Naive thymus-derived CD8-positive, alpha-beta T cell (primary cell): ENCODE measurements at regions not wholly inside any gene's neighbourhood (a gene's known extent, or its start where the extent isn't known, plus 50 kb on each side); places are given as distances from the start of the nearest gene placed in this dataset.
"Not testable (repeated sequence)": the region's sequence is repeated elsewhere in the genome, so short reads cannot be mapped to it uniquely, and the experiment has no call there.

Source experiments
- ATAC-seq, 2 donors: fragments of 150-1000 bp; cut with Tn5 transposase in 1 of 2; sonication (Bioruptor Pico), chemical (Tn5 transposase) in 1 of 2; 1 replicate in 1 of 2; 2 replicates in 1 of 2; pipeline ENCODE4 v1.10.0; 2021; ENCODE audit warnings: mild to moderate bottlenecking in 2 of 2, moderate library complexity in 2 of 2
- POLR2A ChIA-PET: fragments of 350-600 bp; sonication (Branson Sonifier 250); formaldehyde crosslinking; loops from one replicate; lab custom pipeline; 2021; ENCODE audit warnings: antibody characterized with exemption; lab: Charles Lee
- DNase-seq, 10 donors: peaks; one replicate each; pipeline versions ENCODE4 v3.0.0 to v3.0.0-alpha.2; 2020 to 2022
- H3K27ac Mint-ChIP-seq, 10 donors: one replicate each; pipeline ENCODE4 v1.8.0; 2020 to 2022; ENCODE audit warnings: mild to moderate bottlenecking in 10 of 10, mixed read lengths in 10 of 10, moderate library complexity in 4 of 10, inconsistent platforms in 1 of 10
- H3K27me3 Mint-ChIP-seq, 5 donors: one replicate each; pipeline ENCODE4 v1.8.0; 2021 to 2022; ENCODE audit warnings: mixed read lengths in 5 of 5
- H3K36me3 Mint-ChIP-seq, 3 donors: one replicate each; pipeline ENCODE4 v1.8.0; 2020 to 2022; ENCODE audit warnings: mixed read lengths in 3 of 3, mild to moderate bottlenecking in 2 of 3, inconsistent platforms in 1 of 3
- H3K4me1 Mint-ChIP-seq, 4 donors: one replicate each; pipeline ENCODE4 v1.8.0; 2021 to 2022; ENCODE audit warnings: mixed read lengths in 4 of 4
- H3K4me3 Mint-ChIP-seq, 10 donors: one replicate each; pipeline ENCODE4 v1.8.0; 2020 to 2022; ENCODE audit warnings: mild to moderate bottlenecking in 10 of 10, mixed read lengths in 10 of 10, moderate library complexity in 6 of 10, inconsistent platforms in 1 of 10
- H3K9me3 Mint-ChIP-seq, 9 donors: one replicate each; pipeline ENCODE4 v1.8.0; 2020 to 2022; ENCODE audit warnings: mixed read lengths in 9 of 9, mild to moderate bottlenecking in 3 of 9, inconsistent platforms in 1 of 9, moderate library complexity in 1 of 9

DNA sequence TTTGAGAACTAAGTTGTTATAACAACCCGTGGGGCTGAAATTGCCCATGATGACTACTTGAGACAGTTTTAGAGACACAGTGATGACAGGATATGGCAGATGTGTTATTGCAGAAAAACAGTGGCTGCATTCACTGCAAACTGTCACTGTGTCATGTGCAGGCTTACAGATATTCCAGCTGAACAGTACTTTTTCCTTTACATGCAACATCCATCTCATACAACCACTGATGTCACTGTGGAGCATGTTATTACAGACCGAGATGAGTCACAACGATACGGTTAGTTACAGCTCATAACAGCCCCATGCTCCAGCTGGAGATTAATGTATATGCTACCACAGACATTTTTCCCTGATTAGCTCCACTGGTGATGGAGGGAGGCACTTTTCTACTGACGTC, 207.4 kb downstream of the TMA16 start:
- no peaks in the 10 kb centered on the region for H3K4me1 Mint-ChIP-seq
- POLR2A ChIA-PET: no interaction called here

DNA sequence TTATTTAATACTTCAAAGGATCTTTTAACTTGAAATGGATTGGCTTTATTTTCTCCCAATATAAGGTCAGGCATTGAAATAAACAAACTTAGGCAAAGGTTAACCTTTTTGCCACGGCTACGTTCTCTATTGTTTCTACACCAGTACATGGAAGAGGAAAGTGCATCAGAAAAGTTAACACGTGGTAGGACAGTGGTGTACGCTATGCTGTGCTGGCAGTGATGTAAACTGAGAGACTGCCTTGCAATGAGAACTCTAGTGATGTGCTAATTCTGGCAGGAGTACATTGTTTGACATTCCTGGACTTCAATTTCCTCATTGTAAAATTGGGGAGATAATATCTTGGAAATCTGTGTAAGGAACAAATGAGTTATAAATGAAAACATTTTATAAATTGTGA, 208.2 kb downstream of the TMA16 start:
- ATAC-seq (no peak), DNase-seq (no peak)
- Mint-ChIP-seq H3K27me3 (peaks cover 0 to 17% (median 5%) of the 10 kb centered on the region in 5 donors), H3K27ac (no peak overlapping the region), H3K36me3 (no peaks in the 10 kb centered on the region), H3K9me3 (no peaks in the 10 kb centered on the region), H3K4me1 (no peaks in the 10 kb centered on the region), H3K4me3 (no peak overlapping the region)
- POLR2A ChIA-PET: no interaction called here

More for the DNA sequence above, 207.4 kb downstream of the TMA16 start:
- Mint-ChIP-seq H3K4me3 (no peak overlapping the region), H3K27me3 (peaks cover 1 to 20% (median 5%) of the 10 kb centered on the region in 5 donors), H3K9me3 (peaks cover 0 to under 1% (median 0%) of the 10 kb centered on the region in 9 donors), H3K27ac (no peak overlapping the region), H3K36me3 (peaks cover 0 to 2% (median under 1%) of the 10 kb centered on the region in 3 donors)
- ATAC-seq (no peak), DNase-seq (no peak)

DNA sequence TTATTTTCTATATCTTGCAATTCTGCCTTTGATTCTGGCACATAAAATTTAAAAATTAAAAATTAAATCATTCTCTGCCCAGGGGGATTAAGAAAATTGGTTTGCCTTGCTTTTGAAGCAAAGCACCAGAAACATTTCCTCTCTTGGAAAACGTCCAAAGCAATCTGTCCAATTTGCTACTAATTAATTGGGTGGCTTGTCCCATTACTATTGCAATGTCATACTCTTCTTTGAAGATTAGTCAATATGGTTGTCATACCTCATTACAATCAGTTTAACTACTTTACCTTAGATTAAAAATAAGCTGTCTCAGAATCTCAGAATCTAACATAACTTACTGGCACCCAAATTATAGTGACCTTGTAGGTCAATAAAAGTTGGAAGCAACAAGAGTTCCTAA, 208.8 kb downstream of the TMA16 start:
- Mint-ChIP-seq H3K9me3 (no peaks in the 10 kb centered on the region), H3K4me1 (no peaks in the 10 kb centered on the region), H3K4me3 (no peak overlapping the region), H3K27me3 (peaks cover 0 to 17% (median 4%) of the 10 kb centered on the region in 5 donors), H3K36me3 (no peaks in the 10 kb centered on the region), H3K27ac (no peak overlapping the region)
- DNase-seq: no peak
- POLR2A ChIA-PET: no interaction called here
- no peak for ATAC-seq

DNA sequence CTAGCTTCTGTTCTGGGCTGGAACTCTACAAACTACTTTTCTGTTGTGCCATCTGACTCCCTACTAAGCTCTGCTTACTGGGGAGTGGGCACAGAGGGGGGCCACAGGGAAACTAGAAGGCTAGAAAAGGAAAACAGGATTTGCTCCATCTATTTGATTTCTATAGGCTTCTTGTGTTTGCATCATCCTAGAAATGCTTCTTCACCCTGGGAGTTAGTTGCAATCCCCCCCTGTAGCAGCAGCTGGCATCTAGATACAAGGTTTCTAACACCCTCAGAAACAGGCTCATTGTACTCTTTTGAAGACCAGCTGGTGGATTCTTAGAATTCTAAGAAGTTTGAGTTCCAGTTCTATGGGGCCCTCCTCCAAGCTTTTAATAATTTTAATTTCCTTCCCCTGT, 213.4 kb downstream of the TMA16 start:
- Mint-ChIP-seq H3K36me3 (no peaks in the 10 kb centered on the region), H3K4me3 (no peak overlapping the region), H3K27ac (no peak overlapping the region), H3K9me3 (no peaks in the 10 kb centered on the region), H3K4me1 (no peaks in the 10 kb centered on the region), H3K27me3 (peaks cover 0 to 10% (median 4%) of the 10 kb centered on the region in 5 donors)
- POLR2A ChIA-PET: no interaction called here
- DNase-seq (no peak), ATAC-seq (no peak)

DNA sequence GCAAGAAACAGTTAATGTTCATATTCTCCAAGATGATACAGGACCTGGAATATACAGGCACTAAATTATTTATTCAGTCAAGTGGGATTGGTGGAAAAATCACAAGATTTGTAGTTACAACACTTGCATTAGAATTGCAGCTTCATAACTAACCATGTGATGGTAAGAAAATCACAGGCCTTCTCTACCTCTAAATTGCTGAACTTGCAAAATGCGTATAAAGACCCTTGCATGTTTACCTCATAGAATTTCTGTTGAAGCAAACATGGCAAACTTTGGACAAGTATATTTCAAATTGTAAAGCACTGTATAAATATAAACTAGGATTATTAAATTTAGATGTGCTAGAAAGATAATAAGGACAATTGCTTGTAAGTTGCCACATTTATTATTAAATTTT, 215.1 kb downstream of the TMA16 start:
- Mint-ChIP-seq H3K36me3 (no peaks in the 10 kb centered on the region), H3K27ac (no peak overlapping the region), H3K27me3 (peaks cover 0 to 6% (median 0%) of the 10 kb centered on the region in 5 donors), H3K4me1 (no peaks in the 10 kb centered on the region), H3K9me3 (no peaks in the 10 kb centered on the region), H3K4me3 (no peak overlapping the region)
- DNase-seq: no peak
- POLR2A ChIA-PET: no interaction called here
- ATAC-seq: no peak

DNA sequence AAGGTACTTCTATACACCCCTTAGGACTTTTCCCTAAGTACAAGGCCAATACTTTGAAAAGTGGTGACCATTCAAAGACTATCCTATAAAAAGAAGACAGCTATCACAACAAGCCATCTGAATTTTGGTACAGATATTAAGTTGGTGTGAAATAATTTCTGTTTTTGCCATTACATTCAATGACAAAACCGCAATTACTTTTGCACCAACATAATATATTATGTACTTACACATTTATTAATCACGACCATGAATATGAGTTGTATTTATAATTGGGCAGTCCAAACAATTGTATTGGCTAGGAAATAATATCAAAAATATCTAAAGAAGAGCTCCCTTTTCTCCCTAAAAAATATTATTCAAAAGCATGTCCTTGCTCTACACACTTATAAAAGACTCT, 215.7 kb downstream of the TMA16 start:
- ATAC-seq (no peak), DNase-seq (no peak)
- no peaks in the 10 kb centered on the region for H3K4me1 Mint-ChIP-seq
- peaks cover 0 to 6% (median 0%) of the 10 kb centered on the region in 5 donors for H3K27me3 Mint-ChIP-seq
- H3K9me3 Mint-ChIP-seq: no peaks in the 10 kb centered on the region
- POLR2A ChIA-PET: no interaction called here
- H3K4me3 Mint-ChIP-seq: no peak overlapping the region
- H3K36me3 Mint-ChIP-seq: no peaks in the 10 kb centered on the region
- no peak overlapping the region for H3K27ac Mint-ChIP-seq

DNA sequence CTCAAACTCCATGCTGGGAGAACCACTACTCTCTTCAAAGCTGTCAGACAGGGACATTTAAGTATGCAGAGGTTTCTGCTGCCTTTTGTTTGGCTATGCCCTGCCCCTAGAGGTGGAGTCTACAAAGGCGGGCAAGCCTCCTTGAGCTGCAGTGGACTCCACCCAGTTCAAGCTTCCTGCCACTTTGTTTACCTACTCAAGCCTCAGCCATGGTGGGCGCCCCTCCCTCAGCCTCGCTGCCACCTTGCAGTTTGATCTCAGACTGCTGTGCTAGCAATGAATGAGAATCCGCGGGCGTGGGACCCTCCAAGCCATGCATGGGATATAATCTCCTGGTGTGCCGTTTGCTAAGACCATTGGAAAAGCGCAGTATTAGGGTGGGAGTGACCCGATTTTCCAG, 230.0 kb downstream of the TMA16 start:
- POLR2A ChIA-PET, H3K27ac Mint-ChIP-seq, H3K4me3 Mint-ChIP-seq, H3K4me1 Mint-ChIP-seq, H3K36me3 Mint-ChIP-seq, H3K27me3 Mint-ChIP-seq, DNase-seq, ATAC-seq: not testable (repeated sequence)
- peaks cover 0 to 13% (median 8%) of the 10 kb centered on the region in 9 donors for H3K9me3 Mint-ChIP-seq

DNA sequence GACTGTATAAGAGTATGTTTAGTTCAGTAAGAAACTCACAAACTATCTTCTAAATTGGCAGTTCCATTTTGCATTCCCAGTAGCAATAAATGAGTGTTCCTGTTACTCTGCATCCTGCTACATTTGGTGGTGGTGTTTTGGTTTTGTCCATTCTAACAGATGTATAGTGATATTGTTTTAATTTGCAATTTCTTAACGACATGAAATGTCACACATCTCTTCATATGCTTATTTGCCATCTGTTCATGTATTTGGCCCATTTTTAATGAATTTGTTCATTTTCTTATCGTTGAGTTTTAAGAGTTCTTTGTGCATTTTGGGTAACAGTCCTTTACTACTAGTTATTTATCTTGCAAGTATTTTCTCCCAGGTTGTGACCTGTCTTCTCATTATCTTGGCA, 232.2 kb downstream of the TMA16 start:
- H3K9me3 Mint-ChIP-seq: peaks cover 0 to 11% (median 0%) of the 10 kb centered on the region in 9 donors
- ATAC-seq (no peak), DNase-seq (no peak)
- H3K27ac Mint-ChIP-seq: no peak overlapping the region
- no peak overlapping the region for H3K4me3 Mint-ChIP-seq
- POLR2A ChIA-PET: no interaction called here
- peaks cover 0 to 6% (median 2%) of the 10 kb centered on the region in 3 donors for H3K36me3 Mint-ChIP-seq
- H3K4me1 Mint-ChIP-seq: no peaks in the 10 kb centered on the region
- H3K27me3 Mint-ChIP-seq: peaks cover 2 to 21% (median 9%) of the 10 kb centered on the region in 5 donors

DNA sequence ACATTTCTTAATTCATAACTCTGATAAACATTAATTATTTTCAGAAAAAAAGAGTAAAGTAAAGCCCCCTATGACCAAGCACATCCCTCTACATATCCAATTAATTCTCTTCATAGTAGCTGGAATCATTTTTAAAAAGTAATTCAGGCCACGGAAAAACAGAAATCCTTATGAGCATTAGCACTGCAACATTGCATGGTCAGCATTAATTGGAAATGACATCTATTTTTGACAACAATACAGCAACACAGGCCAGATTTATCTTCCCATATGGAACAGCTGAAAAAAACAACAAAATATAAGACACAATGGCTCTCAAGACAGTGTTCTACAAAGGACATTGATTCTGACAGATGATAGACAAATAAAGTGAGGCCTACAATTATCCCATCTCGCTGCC, 236.6 kb downstream of the TMA16 start:
- DNase-seq (no peak), ATAC-seq (no peak)
- POLR2A ChIA-PET: no interaction called here
- Mint-ChIP-seq H3K27ac (no peak overlapping the region), H3K4me1 (no peaks in the 10 kb centered on the region), H3K4me3 (no peak overlapping the region), H3K27me3 (peaks cover 0 to 27% (median 6%) of the 10 kb centered on the region in 5 donors), H3K9me3 (peaks cover 0 to 11% (median 5%) of the 10 kb centered on the region in 9 donors), H3K36me3 (peaks cover 0 to 6% (median 0%) of the 10 kb centered on the region in 3 donors)

DNA sequence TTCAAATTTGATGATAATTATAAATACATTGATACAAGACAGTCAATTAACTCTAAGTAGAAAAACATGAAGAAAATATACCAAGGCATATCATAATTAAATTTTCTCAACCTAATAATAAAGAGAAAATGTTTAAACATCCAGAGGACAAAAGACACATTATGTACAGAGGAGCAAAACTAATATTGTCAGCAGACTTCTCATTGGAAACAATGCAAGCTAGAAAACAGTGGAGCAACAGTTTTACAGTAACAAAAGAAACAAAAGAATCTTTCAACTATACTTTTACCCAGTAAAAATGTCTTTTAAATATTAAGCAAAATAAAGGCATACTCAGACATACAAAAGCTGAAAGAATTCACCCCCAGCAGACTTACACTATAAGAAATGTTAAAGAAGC, 238.0 kb downstream of the TMA16 start:
- POLR2A ChIA-PET: no interaction called here
- Mint-ChIP-seq H3K4me3 (no peak overlapping the region), H3K27me3 (peaks cover 0 to 23% (median 4%) of the 10 kb centered on the region in 5 donors), H3K36me3 (peaks cover 0 to 3% (median 0%) of the 10 kb centered on the region in 3 donors), H3K9me3 (peaks cover 0 to 11% (median 2%) of the 10 kb centered on the region in 9 donors), H3K4me1 (no peaks in the 10 kb centered on the region), H3K27ac (no peak overlapping the region)
- DNase-seq: no peak
- no peak for ATAC-seq

DNA sequence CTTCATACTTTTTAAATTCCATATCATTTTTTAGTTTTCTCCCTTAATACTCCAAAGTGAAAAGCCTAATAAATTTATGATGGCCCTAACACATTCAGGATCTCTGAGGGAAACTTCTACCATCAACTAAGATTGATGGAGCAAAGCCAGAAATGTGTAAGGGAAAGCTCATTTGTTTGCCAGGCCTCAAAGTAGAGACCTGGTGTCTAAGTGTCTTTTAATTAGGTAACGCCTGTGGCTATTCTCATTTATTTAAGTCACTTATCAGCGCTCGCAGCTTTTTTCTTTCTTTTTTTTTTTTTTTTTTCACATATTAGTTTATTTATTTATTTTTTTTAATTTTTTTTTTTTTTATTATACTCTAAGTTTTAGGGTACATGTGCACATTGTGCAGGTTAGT, 242.4 kb downstream of the TMA16 start:
- Mint-ChIP-seq H3K36me3 (no peaks in the 10 kb centered on the region), H3K4me3 (no peak overlapping the region), H3K9me3 (peaks cover 0 to 5% (median 0%) of the 10 kb centered on the region in 9 donors), H3K27ac (no peak overlapping the region), H3K4me1 (no peaks in the 10 kb centered on the region), H3K27me3 (peaks cover 0 to 4% (median 0%) of the 10 kb centered on the region in 5 donors)
- ATAC-seq (no peak), DNase-seq (no peak)
- POLR2A ChIA-PET: no interaction called here

DNA sequence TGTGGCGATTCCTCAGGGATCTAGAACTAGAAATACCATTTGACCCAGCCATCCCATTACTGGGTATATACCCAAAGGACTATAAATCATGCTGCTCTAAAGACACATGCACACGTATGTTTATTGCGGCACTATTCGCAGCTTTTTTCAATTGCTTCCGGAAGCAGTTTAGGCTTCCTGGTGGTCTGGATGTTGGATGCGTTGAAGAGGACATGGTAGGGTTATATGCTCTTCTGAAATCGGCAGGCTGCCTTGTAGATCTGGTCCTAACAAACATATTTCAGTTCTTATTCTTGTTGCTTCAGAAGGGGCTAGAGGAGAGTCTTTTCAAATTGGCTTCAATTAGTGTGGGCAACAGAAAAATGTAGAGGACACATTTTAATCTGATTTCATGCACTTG, 243.4 kb downstream of the TMA16 start:
- H3K27me3 Mint-ChIP-seq, H3K9me3 Mint-ChIP-seq, H3K4me3 Mint-ChIP-seq, POLR2A ChIA-PET, DNase-seq, H3K27ac Mint-ChIP-seq, H3K4me1 Mint-ChIP-seq, H3K36me3 Mint-ChIP-seq, ATAC-seq: not testable (repeated sequence)

DNA sequence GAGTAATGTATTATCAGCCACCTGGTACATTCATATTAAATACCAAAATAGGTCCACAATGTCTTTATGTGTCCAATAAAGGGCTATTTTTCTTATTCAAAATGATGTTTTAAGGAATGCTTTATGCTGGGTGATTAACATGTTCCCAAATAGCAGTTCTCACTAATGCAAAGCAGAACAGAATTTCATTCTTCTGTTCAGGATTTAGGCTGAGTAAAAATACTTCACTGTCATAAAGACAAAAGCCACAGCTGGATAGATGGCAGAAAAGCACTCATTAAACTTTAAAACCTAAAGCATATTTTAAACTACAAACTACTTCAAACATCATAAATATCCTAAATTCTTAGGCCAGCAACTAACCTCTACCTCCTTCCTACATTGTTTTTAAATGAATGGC, 244.0 kb downstream of the TMA16 start:
- H3K27me3 Mint-ChIP-seq: peaks cover 0 to 2% (median 0%) of the 10 kb centered on the region in 5 donors
- no peaks in the 10 kb centered on the region for H3K36me3 Mint-ChIP-seq
- no peak for ATAC-seq
- H3K27ac Mint-ChIP-seq: no peak overlapping the region
- POLR2A ChIA-PET: no interaction called here
- H3K4me1 Mint-ChIP-seq: no peaks in the 10 kb centered on the region
- H3K4me3 Mint-ChIP-seq: no peak overlapping the region
- no peaks in the 10 kb centered on the region for H3K9me3 Mint-ChIP-seq
- DNase-seq: no peak

DNA sequence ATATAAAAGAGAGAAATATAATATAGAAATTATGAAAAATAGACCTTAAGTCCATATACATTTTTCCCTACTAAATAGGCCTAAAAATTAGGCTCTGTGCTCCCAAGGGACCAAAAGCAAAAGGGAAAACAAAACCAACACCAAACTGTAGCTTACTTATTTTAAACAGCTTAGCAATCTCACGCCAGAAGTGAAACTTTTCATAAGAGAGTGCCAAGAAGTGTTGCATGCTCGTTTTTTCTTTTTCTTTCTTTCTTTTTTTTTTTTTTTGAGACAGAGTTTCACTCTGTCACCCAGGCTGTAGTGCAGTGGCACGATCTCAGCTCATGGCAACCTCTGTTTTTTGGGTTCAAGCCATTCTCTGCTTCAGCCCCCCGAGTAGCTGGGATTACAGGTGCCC, 250.4 kb downstream of the TMA16 start:
- H3K4me1 Mint-ChIP-seq: no peaks in the 10 kb centered on the region
- POLR2A ChIA-PET: no interaction called here
- ATAC-seq (no peak), DNase-seq (no peak)
- H3K4me3 Mint-ChIP-seq: no peak overlapping the region
- no peak overlapping the region for H3K27ac Mint-ChIP-seq
- H3K9me3 Mint-ChIP-seq: peaks cover 0 to 12% (median 0%) of the 10 kb centered on the region in 9 donors
- H3K27me3 Mint-ChIP-seq: peaks cover 0 to 16% (median 2%) of the 10 kb centered on the region in 5 donors
- H3K36me3 Mint-ChIP-seq: no peaks in the 10 kb centered on the region
